LNCaP clone FGC (cell line): ENCODE measurements at regions not wholly inside any gene's neighbourhood (a gene's known extent, or its start where the extent isn't known, plus 50 kb on each side); places are given as distances from the start of the nearest gene placed in this dataset.
"Not testable (repeated sequence)": the region's sequence is repeated elsewhere in the genome, so short reads cannot be mapped to it uniquely, and the experiment has no call there.

Source experiments
- DNase-seq: peaks from one replicate; pipeline ENCODE4 v3.0.0-alpha.2; 2011; ENCODE audit warnings: low read depth
- H3K4me3 ChIP-seq: 2 replicates; pipeline ENCODE4 v1.5.1; 2011; ENCODE audit warnings: mild to moderate bottlenecking, low read depth, low read length, control low read depth
- TF ChIP-seq, protein P1 (sequence below): IDR thresholded peaks from 2 replicates; pipeline ENCODE4 v1.5.1; 2012; ENCODE audit warnings: mild to moderate bottlenecking; ENCODE audit not compliant: control insufficient read depth, insufficient read depth; ENCODE audit errors: extremely low read depth

DNA sequence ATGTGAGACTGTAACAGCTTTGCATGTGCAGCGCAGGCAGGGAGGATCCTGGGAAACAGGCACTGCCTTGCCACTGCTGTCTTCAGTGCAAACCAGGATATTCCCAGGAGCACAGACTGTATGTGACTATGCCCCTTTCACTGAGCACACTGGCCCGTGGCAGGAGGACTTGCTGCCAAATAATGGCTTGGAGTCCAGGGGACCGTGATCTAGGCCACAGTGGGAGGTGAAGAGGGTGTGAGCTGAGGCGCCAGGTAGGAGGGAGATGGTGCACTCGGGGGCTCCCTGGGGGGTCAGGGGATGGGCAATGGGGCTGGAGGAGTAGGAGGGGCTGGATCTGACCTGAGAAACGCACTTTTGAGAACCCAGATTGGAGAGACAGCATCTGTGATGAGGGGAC lies 193.4 kb upstream of the ZNF32 start:
- TF ChIP-seq, protein P1, sequence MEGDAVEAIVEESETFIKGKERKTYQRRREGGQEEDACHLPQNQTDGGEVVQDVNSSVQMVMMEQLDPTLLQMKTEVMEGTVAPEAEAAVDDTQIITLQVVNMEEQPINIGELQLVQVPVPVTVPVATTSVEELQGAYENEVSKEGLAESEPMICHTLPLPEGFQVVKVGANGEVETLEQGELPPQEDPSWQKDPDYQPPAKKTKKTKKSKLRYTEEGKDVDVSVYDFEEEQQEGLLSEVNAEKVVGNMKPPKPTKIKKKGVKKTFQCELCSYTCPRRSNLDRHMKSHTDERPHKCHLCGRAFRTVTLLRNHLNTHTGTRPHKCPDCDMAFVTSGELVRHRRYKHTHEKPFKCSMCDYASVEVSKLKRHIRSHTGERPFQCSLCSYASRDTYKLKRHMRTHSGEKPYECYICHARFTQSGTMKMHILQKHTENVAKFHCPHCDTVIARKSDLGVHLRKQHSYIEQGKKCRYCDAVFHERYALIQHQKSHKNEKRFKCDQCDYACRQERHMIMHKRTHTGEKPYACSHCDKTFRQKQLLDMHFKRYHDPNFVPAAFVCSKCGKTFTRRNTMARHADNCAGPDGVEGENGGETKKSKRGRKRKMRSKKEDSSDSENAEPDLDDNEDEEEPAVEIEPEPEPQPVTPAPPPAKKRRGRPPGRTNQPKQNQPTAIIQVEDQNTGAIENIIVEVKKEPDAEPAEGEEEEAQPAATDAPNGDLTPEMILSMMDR: no peak
- H3K4me3 ChIP-seq: no peak overlapping the region
- DNase-seq: no peak

DNA sequence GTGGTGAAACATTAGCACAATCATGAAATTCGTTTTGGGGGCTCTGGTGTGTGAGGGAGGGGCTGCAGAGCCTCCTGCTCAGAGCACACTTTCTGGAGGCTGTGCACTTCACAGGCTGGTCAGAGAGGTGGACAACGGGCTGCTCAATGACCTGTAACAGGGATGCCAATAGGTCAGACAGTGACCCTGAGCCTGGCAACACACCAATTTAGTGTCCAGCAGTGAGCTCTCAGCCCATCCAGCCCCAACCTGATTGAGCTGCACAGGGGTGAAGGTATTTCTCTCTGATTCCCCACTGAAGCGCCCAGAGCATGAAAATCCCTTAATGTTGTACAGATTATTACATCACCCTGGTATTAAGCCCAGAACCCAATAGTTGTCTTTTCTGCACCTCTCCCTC lies 191.3 kb upstream of the ZNF32 start:
- TF ChIP-seq, protein P1: no peak
- H3K4me3 ChIP-seq: no peak overlapping the region
- DNase-seq: no peak

DNA sequence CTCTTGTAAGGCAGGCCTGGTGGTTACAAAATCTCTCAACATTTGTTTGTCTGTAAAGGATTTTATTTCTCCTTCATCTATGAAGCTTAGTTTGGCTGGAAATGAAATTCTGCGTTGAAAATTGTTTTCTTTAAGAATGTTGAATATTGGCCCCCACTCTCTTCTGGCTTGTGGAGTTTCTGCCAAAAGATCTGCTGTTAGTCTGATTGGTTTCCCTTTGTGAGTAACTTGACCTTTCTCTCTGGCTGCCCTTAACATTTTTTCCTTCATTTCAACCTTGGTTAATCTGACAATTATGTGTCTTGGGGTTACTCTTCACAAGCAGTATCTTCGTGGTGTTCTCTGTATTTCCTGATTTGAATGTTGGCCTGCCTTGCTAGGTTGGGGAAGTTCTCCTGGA lies 186.1 kb upstream of the ZNF32 start:
- H3K4me3 ChIP-seq, DNase-seq: not testable (repeated sequence)

DNA sequence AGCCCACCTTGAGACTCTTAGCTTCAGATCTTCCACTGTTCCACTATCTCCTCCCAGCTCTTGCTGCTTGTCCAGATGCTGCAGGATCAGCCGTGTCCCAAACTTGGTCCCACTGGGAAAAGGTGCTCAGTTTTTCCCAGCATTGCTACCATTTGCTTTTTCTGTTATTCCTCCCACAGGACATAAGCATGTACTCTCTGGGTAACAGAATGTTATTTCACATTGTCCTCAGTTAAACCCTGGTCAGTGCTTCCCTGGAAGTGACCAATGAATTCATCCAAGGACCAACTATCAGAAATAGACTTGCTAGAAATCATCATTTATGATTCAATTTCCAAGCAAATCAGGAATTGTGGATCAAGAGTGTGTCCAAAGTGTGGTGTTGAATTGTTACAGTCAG lies 179.2 kb upstream of the ZNF32 start:
- TF ChIP-seq, protein P1: no peak
- no peak for DNase-seq
- no peak overlapping the region for H3K4me3 ChIP-seq

DNA sequence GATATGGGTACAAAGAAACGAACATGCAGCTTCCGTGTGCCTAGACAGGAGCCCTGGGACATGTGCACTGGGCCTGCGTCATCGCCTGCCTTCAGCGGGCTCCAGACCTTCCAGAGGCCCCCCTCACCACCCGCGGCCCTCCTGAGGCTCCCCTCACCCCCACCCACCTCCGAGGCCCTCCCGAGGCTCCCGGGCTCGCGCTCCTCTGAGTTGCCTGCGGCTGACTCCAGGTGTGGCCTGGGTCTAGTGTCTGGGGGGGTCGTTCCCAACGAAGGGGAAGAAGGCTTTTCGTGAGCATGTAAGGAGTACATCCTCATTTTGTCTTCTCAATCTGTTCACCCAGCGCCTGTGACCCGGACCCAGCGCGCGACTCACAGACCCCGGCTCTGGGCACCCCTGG lies 177.3 kb upstream of the ZNF32 start:
- no peak for DNase-seq
- no peak overlapping the region for H3K4me3 ChIP-seq
- TF ChIP-seq, protein P1: no peak

DNA sequence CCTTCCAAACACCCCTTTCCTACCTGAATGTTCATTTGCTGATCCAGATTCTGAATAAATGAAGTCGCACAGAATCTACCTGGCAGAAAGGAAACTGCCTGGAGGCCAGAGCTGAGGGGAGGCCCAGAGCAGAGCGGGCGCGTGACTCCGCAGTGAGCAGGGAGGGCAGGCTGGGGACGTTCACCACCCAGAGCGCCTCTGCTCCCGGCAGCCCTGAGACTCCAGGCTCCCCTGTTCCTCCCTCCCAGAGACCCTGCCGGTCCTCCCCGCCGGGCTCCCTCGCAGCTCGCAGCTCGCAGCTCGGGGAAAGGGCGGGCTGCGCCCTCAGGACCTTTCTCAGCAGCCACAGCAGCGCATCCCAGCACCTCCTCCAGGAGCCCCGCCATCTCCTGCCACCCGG lies 176.7 kb upstream of the ZNF32 start:
- no peak for DNase-seq
- no peak overlapping the region for H3K4me3 ChIP-seq
- TF ChIP-seq, protein P1: no peak

DNA sequence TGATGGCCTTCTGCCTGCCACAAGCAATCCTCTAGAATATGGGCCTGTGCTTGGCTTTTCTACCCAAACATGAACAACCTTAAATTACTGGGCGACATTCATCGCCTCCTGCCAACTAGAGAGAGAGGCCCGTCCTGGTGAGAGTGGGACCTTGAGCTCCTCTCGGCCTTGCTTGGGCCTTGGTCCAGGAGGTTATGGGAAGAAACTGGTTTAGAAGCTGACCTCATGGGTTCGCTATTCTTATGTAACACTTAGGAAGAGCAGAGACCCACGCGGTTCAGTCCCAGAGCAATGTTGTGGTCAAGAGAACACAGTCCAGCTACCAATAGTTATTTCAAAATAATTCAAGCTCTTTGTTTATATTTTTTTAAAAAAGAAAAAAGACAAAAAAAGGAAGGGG lies 176.3 kb upstream of the ZNF32 start:
- no peak for DNase-seq
- TF ChIP-seq, protein P1: no peak
- no peak overlapping the region for H3K4me3 ChIP-seq
